ENCODE measurements at regions not wholly inside any gene's neighbourhood (a gene's known extent, or its start where the extent isn't known, plus 50 kb on each side); places are given as distances from the start of the nearest gene placed in this dataset.

GRCh38 chr9:99414321-99414720 lies 192.2 kb downstream of the SEC61B start:
- no peak for DNase-seq (ENCODE audit: extremely low read depth, low read depth)
- TF ChIP-seq, protein P1, sequence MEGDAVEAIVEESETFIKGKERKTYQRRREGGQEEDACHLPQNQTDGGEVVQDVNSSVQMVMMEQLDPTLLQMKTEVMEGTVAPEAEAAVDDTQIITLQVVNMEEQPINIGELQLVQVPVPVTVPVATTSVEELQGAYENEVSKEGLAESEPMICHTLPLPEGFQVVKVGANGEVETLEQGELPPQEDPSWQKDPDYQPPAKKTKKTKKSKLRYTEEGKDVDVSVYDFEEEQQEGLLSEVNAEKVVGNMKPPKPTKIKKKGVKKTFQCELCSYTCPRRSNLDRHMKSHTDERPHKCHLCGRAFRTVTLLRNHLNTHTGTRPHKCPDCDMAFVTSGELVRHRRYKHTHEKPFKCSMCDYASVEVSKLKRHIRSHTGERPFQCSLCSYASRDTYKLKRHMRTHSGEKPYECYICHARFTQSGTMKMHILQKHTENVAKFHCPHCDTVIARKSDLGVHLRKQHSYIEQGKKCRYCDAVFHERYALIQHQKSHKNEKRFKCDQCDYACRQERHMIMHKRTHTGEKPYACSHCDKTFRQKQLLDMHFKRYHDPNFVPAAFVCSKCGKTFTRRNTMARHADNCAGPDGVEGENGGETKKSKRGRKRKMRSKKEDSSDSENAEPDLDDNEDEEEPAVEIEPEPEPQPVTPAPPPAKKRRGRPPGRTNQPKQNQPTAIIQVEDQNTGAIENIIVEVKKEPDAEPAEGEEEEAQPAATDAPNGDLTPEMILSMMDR (IDR thresholded peaks at IDR 0.05; ENCODE audit: low read depth, low read length): no peak

DNA sequence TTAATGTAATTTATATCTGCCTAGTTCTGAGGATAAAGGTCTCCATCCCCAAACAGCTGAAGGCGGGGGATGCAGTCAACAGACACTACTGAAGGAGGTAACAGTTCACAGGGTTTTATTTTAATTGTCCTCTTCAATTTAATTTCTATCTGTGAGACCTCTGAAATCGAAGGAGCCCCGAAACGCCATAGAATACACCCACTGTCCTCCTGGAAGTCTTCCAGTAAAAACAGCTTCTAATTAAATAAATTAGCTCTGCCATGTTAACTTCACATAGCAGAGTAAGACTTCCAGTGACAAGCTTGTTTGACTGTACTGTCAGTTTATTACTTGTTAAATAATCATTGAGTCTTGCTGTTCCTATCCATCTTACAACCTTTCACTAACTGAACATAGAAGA lies 193.5 kb downstream of the SEC61B start:
- DNase-seq (ENCODE audit: extremely low read depth, low read depth): no peak
- TF ChIP-seq, protein P1 (IDR thresholded peaks at IDR 0.05; ENCODE audit: low read depth, low read length): no peak

- DNase-seq (ENCODE audit: extremely low read depth, low read depth): no peak
- TF ChIP-seq, protein P1 (IDR thresholded peaks at IDR 0.05; ENCODE audit: low read depth, low read length): no peak
Measured at GRCh38 chr9:99416007-99416406, 193.9 kb downstream of the SEC61B start.

- peak; percentile 47 for DNase-seq (ENCODE audit: extremely low read depth, low read depth)
- TF ChIP-seq, protein P1 (IDR thresholded peaks at IDR 0.05; ENCODE audit: low read depth, low read length): no peak
Measured at GRCh38 chr9:99419070-99419469, 197.0 kb downstream of the SEC61B start.

GRCh38 chr9:99421369-99421768 lies 199.3 kb downstream of the SEC61B start:
- TF ChIP-seq, protein P1 (IDR thresholded peaks at IDR 0.05; ENCODE audit: low read depth, low read length): no peak
- DNase-seq (ENCODE audit: extremely low read depth, low read depth): no peak

DNA sequence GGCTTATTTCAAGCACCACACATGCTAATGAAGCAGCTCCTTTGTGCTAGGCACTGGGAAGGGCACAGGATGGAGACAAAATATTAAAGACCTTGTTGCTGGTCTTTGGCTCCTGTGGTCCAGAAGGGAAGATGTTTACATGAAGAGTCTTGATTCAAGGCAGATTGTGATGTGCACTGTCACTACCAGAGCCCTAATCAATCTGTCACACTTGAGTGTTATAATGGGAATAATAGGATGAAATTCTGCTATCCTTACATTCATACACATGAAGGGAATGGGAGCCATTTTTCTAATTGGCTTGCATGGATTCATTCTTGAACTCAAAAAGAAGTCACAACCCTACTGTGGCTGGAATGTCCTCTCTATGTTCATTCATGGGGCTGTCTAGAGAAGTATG lies 203.0 kb downstream of the SEC61B start:
- no peak for DNase-seq (ENCODE audit: extremely low read depth, low read depth)
- TF ChIP-seq, protein P1 (IDR thresholded peaks at IDR 0.05; ENCODE audit: low read depth, low read length): no peak

- TF ChIP-seq, protein P1 (IDR thresholded peaks at IDR 0.05; ENCODE audit: low read depth, low read length): no peak
- DNase-seq (ENCODE audit: extremely low read depth, low read depth): no peak
Measured at GRCh38 chr9:99425923-99426842, 204.1 kb downstream of the SEC61B start.
